GM19328 (cell line): ENCODE measurements at regions not wholly inside any gene's neighbourhood (a gene's known extent, or its start where the extent isn't known, plus 50 kb on each side); places are given as distances from the start of the nearest gene placed in this dataset.

Experiments
- ATAC-seq: cut with Tn5 transposase; IDR thresholded peaks from one replicate; pipeline ENCODE4 v1.9.1; 2021; ENCODE audit warnings: mild to moderate bottlenecking, moderate library complexity; ENCODE audit not compliant: unreplicated experiment

- no peak for ATAC-seq
These were observed 490.9 kb downstream of the SHISA9 start for GRCh38 chr16:13392341-13392740.

GRCh38 chr16:13393816-13394215 is 492.4 kb downstream of the SHISA9 start:
- ATAC-seq, result no peak

DNA sequence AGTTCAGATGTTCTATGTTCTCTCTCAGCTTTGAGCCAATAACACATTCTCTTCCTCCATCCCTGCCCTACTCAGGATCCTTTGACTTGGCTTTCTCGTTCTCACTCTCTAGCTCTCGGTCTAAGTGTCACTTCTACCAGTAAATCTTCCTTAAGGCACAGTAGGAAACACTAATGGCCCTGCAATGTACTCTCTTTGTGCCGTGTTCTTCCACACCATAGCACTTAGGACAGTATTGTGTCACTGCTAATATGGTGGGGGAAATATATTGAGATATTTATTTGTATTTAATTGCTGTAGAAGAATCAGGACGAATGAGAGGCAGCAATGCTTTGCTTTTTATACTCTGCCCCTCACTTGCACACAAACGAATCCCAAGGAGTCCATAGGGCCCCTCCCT is 493.1 kb downstream of the SHISA9 start:
- no peak for ATAC-seq

DNA sequence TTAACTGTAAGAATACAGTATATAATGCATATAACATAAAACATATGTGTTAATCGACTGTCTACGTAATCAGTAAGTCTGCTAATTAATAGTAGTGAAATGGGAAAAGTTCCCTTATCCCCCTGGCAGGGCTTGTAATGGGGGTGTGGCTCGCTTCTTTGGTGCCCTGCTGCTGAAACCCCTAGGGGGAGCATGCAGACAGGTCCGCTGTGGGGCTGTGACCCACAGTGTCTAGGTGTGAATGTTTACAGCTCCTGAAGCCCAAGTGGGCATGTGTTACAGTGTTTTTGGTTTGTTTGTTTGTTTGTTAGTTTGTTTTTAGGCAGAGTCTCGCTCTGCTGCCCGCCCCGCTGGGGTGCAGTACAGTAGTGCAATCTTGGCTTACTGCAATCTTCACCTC is 495.7 kb downstream of the SHISA9 start:
- ATAC-seq, result no peak

DNA sequence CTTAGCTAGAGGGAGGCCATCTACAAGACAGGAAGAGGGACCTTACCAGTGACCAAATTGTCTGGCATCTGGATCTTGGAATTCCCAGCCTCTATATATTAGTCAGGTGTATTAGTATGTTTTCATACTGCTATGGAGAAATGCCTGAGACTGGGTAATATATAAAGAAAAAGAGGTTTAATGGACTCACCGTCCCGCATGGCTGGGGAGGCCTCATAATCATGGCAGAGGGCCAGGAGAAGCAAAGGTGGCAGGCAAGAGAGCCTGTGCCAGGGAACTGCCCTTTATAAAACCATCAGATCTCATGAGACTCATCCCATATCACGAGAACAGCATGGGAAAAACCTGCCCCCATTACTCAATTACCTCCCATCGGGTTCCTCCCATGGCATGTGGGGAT is 500.2 kb downstream of the SHISA9 start:
- ATAC-seq, result no peak

- ATAC-seq, result no peak
These were observed 501.2 kb downstream of the SHISA9 start for GRCh38 chr16:13402601-13403000.

GRCh38 chr16:13403326-13403725 is 501.9 kb downstream of the SHISA9 start:
- ATAC-seq, result no peak

DNA sequence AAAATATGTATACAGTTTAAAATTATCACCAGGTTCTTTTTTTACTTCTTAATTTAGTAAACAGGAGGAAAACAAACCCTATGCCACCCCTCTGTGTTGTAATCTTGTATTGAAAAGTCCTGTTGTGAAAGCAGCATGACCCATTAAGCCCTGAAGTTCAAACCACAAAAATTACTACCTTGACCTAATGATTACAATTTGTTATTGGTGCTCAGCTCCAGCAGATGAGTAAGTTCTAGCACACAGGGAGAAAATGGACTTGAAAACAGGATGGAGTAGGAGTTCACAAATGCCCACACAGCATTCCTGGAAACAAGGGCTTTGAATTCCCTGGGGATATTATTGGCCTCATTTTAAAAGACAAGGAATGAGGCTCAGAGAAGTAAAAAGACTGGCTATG is 505.8 kb upstream of the ERCC4 start:
- no peak for ATAC-seq

DNA sequence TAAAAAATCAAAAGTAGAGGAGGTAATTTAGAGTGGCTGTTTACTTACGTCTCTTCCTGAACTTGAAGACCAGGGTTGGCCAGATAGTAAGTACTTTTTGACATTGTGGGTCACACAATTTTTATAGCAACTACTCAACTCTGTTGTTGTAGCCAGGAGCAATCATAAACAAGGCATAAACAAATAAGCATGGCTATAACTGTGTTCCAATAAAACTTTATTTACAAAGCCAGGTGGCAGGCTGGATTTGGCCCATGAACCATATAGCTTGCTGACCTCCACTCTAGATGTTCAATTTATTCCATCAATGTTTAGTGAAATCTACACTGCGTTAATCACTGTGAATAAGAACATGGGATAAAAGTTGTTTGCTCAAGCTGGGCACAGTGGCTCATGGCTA is 500.4 kb upstream of the ERCC4 start:
- no peak for ATAC-seq

DNA sequence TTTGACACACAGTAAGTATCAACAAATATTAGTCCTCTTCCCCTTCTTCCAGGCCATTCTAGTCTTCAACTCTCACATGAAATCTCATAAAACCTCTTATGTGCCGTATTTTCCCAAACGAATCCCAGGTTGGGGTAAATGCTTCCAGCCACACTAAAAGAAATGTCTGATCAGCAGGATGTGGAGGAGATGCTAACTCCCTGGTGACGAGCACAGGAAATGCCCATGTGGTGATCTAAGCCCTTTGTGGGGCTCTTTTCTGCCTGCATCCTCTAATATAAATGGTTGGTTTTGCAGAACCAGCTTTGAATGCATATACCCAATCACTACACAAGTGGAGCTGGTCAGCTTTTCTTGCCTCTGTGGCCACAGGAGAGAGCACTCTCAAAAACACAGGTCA is 498.2 kb upstream of the ERCC4 start:
- no peak for ATAC-seq

DNA sequence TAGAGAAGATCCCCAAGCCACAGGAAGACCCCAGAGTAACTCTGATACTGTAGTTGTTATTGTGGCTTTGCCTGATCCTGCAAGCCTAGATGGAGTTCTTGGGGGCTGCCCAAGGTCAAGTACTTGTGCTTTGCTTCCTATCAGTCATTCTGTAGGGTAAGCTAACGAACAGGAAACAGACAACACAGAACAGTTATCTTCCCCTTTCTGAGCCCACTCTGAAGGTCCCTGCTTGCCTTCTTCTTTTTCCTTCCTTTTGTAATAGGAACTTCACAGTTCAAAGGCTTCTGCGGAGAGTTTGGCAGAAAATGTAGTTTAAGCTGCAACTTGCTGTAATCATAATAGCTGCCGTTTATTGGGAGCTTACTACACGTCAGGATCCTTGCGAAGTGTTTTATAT is 494.1 kb upstream of the ERCC4 start:
- ATAC-seq, result no peak

DNA sequence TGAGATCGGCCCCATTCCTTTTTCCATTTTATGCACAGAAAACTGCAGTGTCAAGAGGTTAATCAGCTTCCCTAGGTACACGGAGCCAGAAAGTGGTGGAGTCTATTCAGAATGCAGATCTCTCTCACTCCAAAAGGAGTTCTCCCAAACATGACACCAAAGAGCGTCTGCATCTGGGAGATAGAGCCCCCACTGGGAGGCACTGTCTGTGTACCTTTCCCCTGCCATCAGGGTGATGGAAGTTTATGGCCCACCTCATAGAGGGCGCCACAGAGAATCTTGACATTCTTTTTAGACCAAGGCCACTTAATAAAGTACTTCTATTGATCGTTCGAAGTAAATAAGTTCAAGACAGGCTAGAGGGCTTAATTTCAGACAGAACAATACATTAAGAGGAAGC is 493.7 kb upstream of the ERCC4 start:
- no peak for ATAC-seq

GRCh38 chr16:13426736-13427135 is 493.2 kb upstream of the ERCC4 start:
- no peak for ATAC-seq

- ATAC-seq, result no peak
These were observed 492.0 kb upstream of the ERCC4 start for GRCh38 chr16:13427943-13428342.

DNA sequence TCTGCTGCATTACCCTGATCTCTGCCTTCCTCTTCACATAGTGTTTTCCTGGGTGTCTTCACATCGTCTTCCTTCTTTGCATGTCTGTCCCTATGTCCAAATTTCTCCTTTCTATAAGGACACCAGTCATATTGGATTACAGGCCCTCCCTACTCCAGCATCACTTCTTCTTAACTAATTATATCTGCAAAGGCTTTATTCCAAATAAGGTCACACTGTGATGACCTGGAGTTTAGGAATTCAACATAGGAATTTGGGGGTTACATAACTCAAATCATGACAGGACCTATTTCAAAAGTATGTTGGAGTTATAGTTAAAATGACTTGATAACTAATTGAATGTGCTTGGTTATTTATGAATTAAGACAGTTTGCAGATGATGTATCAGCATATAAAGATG is 490.5 kb upstream of the ERCC4 start:
- no peak for ATAC-seq

DNA sequence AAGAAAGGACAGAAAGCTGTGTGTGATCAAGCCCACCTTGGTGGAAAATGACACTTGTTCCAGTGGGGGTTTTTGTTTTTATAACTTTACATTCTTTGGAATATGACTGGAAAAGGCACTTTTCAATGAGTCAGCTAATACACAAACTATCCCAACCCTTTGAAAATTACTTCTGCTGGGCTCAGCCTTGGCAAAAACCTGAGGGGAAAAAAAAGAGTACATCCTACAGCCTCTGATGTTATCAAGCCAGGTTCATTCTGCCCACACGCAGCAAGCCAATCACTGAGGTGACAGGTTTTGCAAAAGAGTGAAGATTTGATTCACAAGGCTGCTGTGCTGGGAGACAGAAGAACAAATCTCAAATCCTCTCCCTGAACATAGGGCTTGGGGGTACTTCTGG is 484.5 kb upstream of the ERCC4 start:
- ATAC-seq, result no peak

- no peak for ATAC-seq
These were observed 484.0 kb upstream of the ERCC4 start for GRCh38 chr16:13435873-13436474.

DNA sequence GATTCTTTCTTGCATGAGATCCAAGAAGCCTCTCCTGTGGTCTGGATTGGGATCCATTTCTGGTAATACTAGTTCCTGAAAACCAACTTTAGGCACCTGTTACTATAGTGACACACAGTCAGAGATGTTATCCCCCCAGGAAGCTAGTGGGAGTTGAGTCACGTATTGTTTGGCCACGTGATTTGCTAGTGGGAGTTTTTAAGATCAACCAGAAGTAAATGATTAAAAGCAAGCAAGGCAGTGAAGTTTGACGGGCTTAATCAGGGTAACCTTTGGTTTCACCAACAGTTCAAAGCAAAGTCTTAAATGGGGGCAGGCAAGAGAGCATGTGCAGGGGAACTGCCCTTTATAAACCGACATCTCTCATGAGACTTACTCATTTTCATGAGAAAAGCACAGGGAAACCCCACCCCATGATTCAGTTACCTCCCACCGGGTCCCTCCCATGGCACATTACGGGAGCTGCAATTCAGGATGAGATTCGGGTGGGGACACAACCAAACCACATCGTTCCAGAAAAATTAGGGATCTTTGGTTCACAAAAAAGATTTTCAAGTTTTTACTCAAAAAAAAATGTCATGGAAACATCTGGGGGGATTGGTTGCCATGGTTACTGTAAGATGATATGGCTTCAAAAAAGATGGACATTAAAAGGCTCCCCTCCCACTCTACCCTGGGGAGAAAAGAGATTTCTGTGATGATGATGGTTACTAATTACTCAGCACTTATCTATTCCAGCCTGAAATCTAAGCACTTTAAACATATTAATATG is 483.1 kb upstream of the ERCC4 start:
- no peak for ATAC-seq

- ATAC-seq, result no peak
These were observed 482.6 kb upstream of the ERCC4 start for GRCh38 chr16:13437413-13437795.

- ATAC-seq, result no peak
These were observed 481.9 kb upstream of the ERCC4 start for GRCh38 chr16:13438064-13438463.

GRCh38 chr16:13439766-13440165 is 480.2 kb upstream of the ERCC4 start:
- no peak for ATAC-seq

GRCh38 chr16:13441675-13442074 is 478.3 kb upstream of the ERCC4 start:
- ATAC-seq, result no peak

DNA sequence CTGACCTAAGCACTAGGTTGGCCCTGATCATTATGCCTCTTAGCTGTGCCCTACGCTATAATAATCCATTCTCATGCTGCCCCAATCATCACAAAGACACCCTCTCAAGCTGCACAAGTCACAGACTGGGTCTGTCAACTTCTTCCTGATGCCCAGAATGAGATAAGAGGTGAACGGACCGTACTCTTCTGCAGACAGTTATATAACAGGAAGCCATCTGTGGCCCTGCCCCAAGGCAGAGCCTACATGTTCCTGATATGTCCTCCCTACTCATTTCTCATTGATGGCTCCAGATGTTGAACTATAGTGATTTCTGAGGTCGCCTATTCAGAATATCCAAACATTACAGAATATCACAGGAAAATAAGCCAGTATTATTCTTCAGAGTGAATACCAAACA is 471.6 kb upstream of the ERCC4 start:
- no peak for ATAC-seq
